ENCODE measurements at regions not wholly inside any gene's neighbourhood (a gene's known extent, or its start where the extent isn't known, plus 50 kb on each side); places are given as distances from the start of the nearest gene placed in this dataset.

DNA sequence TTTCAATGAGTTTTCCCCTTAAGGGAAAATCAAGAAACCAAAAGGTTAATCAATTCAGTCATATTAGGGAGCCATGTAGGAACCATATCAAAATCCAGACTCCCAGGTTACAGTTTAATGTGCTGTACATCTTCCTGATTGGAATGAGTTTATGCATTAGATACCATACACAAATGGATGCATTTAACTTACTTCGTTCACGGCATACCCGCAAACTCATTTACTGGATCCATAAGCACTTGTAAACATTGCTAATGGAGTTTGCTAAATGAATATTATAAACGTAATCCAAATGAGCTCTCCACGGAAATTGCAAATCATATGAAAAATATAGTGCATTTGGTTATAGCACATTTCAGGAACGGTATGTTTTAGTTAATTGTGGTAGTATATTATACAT lies 228.9 kb upstream of the G2E3 start:
- TF ChIP-seq, protein P1, sequence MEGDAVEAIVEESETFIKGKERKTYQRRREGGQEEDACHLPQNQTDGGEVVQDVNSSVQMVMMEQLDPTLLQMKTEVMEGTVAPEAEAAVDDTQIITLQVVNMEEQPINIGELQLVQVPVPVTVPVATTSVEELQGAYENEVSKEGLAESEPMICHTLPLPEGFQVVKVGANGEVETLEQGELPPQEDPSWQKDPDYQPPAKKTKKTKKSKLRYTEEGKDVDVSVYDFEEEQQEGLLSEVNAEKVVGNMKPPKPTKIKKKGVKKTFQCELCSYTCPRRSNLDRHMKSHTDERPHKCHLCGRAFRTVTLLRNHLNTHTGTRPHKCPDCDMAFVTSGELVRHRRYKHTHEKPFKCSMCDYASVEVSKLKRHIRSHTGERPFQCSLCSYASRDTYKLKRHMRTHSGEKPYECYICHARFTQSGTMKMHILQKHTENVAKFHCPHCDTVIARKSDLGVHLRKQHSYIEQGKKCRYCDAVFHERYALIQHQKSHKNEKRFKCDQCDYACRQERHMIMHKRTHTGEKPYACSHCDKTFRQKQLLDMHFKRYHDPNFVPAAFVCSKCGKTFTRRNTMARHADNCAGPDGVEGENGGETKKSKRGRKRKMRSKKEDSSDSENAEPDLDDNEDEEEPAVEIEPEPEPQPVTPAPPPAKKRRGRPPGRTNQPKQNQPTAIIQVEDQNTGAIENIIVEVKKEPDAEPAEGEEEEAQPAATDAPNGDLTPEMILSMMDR (IDR thresholded peaks at IDR 0.05; ENCODE audit: insufficient read depth, low read length): no peak
- TF ChIP-seq, protein P2, sequence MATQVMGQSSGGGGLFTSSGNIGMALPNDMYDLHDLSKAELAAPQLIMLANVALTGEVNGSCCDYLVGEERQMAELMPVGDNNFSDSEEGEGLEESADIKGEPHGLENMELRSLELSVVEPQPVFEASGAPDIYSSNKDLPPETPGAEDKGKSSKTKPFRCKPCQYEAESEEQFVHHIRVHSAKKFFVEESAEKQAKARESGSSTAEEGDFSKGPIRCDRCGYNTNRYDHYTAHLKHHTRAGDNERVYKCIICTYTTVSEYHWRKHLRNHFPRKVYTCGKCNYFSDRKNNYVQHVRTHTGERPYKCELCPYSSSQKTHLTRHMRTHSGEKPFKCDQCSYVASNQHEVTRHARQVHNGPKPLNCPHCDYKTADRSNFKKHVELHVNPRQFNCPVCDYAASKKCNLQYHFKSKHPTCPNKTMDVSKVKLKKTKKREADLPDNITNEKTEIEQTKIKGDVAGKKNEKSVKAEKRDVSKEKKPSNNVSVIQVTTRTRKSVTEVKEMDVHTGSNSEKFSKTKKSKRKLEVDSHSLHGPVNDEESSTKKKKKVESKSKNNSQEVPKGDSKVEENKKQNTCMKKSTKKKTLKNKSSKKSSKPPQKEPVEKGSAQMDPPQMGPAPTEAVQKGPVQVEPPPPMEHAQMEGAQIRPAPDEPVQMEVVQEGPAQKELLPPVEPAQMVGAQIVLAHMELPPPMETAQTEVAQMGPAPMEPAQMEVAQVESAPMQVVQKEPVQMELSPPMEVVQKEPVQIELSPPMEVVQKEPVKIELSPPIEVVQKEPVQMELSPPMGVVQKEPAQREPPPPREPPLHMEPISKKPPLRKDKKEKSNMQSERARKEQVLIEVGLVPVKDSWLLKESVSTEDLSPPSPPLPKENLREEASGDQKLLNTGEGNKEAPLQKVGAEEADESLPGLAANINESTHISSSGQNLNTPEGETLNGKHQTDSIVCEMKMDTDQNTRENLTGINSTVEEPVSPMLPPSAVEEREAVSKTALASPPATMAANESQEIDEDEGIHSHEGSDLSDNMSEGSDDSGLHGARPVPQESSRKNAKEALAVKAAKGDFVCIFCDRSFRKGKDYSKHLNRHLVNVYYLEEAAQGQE (IDR thresholded peaks at IDR 0.05; ENCODE audit: insufficient replicate concordance, low read depth): no peak
- TF ChIP-seq POLR2AphosphoS5 (IDR thresholded peaks at IDR 0.05; ENCODE audit: low read depth): no peak

Data from HL-60 (cell line).